ENCODE measurements at regions not wholly inside any gene's neighbourhood (a gene's known extent, or its start where the extent isn't known, plus 50 kb on each side); places are given as distances from the start of the nearest gene placed in this dataset.
"Not testable (repeated sequence)": the region's sequence is repeated elsewhere in the genome, so short reads cannot be mapped to it uniquely, and the experiment has no call there.

DNA sequence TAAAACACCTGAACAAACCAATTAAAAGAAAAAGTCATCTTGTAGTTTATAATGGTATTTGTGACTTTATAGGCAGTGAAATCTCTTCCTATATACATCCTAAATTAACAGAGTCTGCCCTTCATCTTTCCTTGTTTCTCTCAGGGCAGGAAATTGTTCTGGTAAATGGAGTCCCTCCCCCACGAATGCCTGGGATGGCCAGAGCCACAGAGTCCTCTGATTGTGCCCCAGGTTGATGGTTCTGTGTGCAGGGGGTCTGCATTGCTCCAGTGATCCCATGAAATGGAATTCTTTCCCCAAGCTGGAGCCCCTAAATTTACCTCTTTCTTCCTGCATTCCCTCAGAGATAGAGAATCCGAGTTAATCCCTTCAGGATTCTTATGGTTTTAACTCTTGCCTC, 155.5 kb downstream of the MTX2 start:
- DNase-seq (no peak), ATAC-seq (no peak)
- H3K9me3 ChIP-seq, result no peaks in the 10 kb centered on the region
- no peaks in the 10 kb centered on the region for H3K4me1 ChIP-seq
- no peaks in the 10 kb centered on the region for H3K27me3 ChIP-seq
- H3K27ac ChIP-seq, result no peak overlapping the region
- no peak overlapping the region for H3K4me3 ChIP-seq
- H3K36me3 ChIP-seq, result no peaks in the 10 kb centered on the region
- intact Hi-C loops (cut with DNase I), result no loop called here
- TF ChIP-seq, protein P1, sequence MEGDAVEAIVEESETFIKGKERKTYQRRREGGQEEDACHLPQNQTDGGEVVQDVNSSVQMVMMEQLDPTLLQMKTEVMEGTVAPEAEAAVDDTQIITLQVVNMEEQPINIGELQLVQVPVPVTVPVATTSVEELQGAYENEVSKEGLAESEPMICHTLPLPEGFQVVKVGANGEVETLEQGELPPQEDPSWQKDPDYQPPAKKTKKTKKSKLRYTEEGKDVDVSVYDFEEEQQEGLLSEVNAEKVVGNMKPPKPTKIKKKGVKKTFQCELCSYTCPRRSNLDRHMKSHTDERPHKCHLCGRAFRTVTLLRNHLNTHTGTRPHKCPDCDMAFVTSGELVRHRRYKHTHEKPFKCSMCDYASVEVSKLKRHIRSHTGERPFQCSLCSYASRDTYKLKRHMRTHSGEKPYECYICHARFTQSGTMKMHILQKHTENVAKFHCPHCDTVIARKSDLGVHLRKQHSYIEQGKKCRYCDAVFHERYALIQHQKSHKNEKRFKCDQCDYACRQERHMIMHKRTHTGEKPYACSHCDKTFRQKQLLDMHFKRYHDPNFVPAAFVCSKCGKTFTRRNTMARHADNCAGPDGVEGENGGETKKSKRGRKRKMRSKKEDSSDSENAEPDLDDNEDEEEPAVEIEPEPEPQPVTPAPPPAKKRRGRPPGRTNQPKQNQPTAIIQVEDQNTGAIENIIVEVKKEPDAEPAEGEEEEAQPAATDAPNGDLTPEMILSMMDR (IDR thresholded peaks at IDR 0.05), result no peak

DNA sequence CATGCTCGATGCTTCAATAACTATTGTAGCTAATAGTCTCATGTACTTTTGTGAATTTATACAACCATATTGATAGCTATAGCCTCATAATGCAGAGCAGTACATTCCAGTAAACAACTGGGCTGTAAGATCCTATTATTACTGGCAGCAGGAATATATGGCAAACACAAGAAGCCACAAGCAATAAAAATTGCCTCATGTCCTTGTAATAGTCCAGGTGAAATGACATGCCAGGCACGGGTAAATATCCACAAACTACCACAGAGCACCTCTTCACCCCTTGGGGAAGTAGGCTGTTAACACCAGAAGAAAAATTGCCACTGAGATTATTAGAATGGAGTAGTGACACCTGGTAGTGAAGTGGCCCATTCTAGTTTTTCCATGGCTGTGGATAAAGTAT, 158.3 kb downstream of the MTX2 start:
- Histone ChIP-seq H3K4me1 (no peaks in the 10 kb centered on the region), H3K4me3 (no peak overlapping the region)
- intact Hi-C loops (cut with DNase I), result no loop called here

DNA sequence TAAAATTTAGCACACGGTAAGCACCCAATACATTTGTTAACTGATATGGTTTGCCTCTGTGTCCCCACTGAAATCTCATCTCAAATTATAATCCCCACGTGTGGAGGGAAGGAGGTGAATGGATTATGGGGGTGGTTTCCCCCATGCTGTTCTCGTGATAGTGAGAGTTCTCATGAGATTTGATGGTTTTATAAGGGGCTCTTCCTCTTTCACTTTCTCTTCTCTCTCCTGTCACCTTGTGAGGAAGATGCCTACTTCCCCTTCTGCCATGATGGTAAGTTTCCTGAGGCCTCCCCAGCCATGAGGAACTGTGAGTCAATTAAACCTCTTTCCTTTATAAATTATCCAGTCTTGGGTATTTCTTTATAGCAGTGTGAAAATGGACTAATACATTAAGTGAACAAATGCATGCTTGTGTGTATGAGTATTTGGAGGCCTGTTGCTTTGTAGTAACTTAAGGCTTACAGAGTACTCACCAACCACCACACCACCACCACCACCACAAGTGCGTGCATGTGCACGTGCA, 159.8 kb downstream of the MTX2 start:
- H3K9me3 ChIP-seq; H3K4me3 ChIP-seq; DNase-seq; ATAC-seq; H3K27me3 ChIP-seq; intact Hi-C loops (cut with DNase I); H3K4me1 ChIP-seq; H3K36me3 ChIP-seq; H3K27ac ChIP-seq: not testable (repeated sequence)

More for the DNA sequence above, 158.3 kb downstream of the MTX2 start:
- H3K27ac ChIP-seq, result no peak overlapping the region
- TF ChIP-seq, protein P1 (IDR thresholded peaks at IDR 0.05), result no peak
- no peaks in the 10 kb centered on the region for H3K36me3 ChIP-seq
- ATAC-seq, result no peak
- no peaks in the 10 kb centered on the region for H3K27me3 ChIP-seq
- no peak for DNase-seq
- no peaks in the 10 kb centered on the region for H3K9me3 ChIP-seq

DNA sequence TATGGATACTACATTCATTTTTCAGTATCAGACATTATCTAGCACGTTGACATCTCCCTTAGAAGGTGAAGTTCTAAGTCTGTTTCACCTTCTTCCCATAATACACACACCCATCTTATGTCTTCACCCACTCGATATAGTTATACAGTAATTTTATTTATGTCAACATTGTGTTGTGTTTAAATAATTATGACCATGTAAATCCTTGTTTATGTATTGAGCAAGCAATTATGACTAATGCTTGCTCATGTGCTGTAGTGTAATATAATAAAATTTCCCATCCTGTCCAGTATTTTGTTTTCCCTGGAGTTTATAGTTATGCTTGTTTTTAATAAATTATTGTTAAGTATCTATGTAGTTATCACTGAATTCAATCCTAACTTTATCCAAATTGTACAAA, 163.2 kb downstream of the MTX2 start:
- H3K9me3 ChIP-seq, result no peaks in the 10 kb centered on the region
- no peak overlapping the region for H3K4me3 ChIP-seq
- H3K27ac ChIP-seq, result no peak overlapping the region
- no peaks in the 10 kb centered on the region for H3K36me3 ChIP-seq
- H3K4me1 ChIP-seq, result no peaks in the 10 kb centered on the region
- no peaks in the 10 kb centered on the region for H3K27me3 ChIP-seq
- ATAC-seq, result no peak
- TF ChIP-seq, protein P1 (IDR thresholded peaks at IDR 0.05), result no peak
- intact Hi-C loops (cut with DNase I), result no loop called here
- no peak for DNase-seq

DNA sequence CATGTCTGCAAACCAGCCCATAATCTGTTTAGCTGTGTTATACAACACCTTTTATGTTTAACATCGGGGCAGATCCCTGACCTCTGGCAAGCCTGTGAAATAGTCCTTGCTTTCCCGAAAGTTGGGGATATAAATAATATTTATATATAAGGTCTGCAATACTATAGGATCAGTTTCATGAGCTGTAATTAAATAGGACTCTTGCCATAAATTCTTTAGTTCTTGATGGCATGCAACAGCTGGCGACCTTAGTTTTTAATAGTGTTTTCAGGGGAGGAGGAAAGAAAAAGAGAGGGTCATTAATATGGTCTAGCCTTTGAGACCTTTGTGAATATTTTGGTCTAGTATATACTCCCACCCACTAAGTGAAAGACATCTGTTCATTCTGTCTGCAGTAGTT, 166.5 kb downstream of the MTX2 start:
- no peak for ATAC-seq
- Histone ChIP-seq H3K4me1 (no peaks in the 10 kb centered on the region), H3K9me3 (no peaks in the 10 kb centered on the region), H3K27me3 (no peaks in the 10 kb centered on the region), H3K27ac (no peak overlapping the region), H3K36me3 (no peaks in the 10 kb centered on the region), H3K4me3 (no peak overlapping the region)
- intact Hi-C loops (cut with DNase I), result no loop called here
- TF ChIP-seq, protein P1 (IDR thresholded peaks at IDR 0.05), result no peak
- DNase-seq, result no peak

DNA sequence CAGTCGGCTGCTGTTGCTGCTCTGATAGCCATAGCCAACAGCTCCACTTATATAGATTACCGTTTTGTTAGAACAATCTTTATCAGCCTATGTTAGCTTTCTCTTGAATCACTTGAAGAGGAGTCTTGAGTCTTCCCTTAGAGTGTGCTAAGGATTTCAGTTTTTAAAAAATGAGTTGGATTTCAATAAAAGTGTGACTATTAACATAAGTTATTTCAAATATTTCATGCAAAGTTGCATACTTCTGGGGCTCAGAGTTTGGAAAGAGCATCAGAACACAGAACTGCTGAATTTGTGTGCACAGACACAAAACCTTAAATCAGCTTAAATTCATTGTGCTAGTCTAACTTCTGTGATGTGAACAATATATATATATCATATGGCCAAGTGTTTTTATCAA, 174.7 kb downstream of the MTX2 start:
- TF ChIP-seq, protein P1 (IDR thresholded peaks at IDR 0.05), result no peak
- intact Hi-C loops (cut with DNase I), result no loop called here
- no peak overlapping the region for H3K4me3 ChIP-seq
- DNase-seq (no peak), ATAC-seq (no peak)
- no peaks in the 10 kb centered on the region for H3K36me3 ChIP-seq
- H3K27ac ChIP-seq, result no peak overlapping the region
- H3K4me1 ChIP-seq, result no peaks in the 10 kb centered on the region
- H3K27me3 ChIP-seq, result no peaks in the 10 kb centered on the region
- H3K9me3 ChIP-seq, result no peaks in the 10 kb centered on the region

All from left lung (tissue), 4 donors.